KOPT-K1 (cell line): ENCODE measurements at regions not wholly inside any gene's neighbourhood (a gene's known extent, or its start where the extent isn't known, plus 50 kb on each side); places are given as distances from the start of the nearest gene placed in this dataset.
"Not testable (repeated sequence)": the region's sequence is repeated elsewhere in the genome, so short reads cannot be mapped to it uniquely, and the experiment has no call there.

ENCODE experiments used
- H3K27ac ChIP-seq: fragments of 200-600 bp; sonication (generic); 2 replicates; pipeline ENCODE4 v1.5.1; 2016; ENCODE audit warnings: antibody characterized with exemption, mild to moderate bottlenecking, low read depth, low read length; ENCODE audit not compliant: poor library complexity, severe bottlenecking
- H3K36me3 ChIP-seq: fragments of 200-600 bp; sonication (generic); 2 replicates; pipeline ENCODE4 v1.5.1; 2017; ENCODE audit warnings: antibody characterized with exemption, mild to moderate bottlenecking, low read length, moderate library complexity; ENCODE audit not compliant: insufficient read depth
- H3K9me3 ChIP-seq: fragments of 200-600 bp; sonication (generic); 2 replicates; pipeline ENCODE4 v1.5.1; 2017; ENCODE audit warnings: antibody characterized with exemption, low read length, mild to moderate bottlenecking; ENCODE audit not compliant: insufficient read depth, poor library complexity, severe bottlenecking

DNA sequence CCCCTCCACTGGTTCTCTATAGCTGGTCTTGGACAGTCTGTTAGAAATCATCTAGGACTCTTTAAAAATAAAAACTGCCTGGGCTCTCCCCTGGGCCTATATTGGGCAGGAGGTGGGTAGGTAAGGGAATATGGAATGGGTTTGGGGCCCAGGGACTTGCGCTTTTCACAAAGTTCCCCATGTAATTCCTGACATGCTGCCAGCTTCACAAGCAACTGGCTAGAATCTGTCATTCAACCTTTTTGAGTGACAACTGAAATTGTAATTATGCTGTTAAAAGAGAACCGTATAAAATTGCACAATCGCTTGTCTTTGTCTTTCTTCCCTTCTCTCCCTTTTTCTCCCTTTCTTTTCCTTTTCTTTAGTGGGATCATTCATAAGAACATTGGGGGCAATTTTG lies 603.1 kb downstream of the EBF1 start:
- H3K27ac ChIP-seq, result no peak overlapping the region
- no peaks in the 10 kb centered on the region for H3K36me3 ChIP-seq
- H3K9me3 ChIP-seq, result no peaks in the 10 kb centered on the region

DNA sequence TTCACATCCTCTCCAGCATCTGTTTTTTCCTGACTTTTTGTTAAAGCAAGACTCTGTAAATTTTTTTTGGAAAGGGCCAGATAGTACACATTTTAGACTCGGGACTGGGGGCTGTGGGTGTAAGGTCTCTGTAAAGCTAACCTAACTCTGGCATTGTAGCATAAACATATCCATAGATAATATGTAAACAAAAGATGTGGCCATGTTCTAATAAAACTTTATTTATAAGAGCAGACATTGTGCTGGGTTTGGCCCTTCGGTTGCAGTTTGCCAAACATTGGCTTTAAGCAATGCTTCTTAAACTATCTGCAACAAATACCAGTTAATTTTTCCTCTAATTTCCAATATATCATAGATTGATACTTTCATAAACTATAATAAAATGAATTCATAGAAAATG lies 605.2 kb downstream of the EBF1 start:
- no peaks in the 10 kb centered on the region for H3K9me3 ChIP-seq
- H3K36me3 ChIP-seq, result no peaks in the 10 kb centered on the region
- H3K27ac ChIP-seq, result no peak overlapping the region

DNA sequence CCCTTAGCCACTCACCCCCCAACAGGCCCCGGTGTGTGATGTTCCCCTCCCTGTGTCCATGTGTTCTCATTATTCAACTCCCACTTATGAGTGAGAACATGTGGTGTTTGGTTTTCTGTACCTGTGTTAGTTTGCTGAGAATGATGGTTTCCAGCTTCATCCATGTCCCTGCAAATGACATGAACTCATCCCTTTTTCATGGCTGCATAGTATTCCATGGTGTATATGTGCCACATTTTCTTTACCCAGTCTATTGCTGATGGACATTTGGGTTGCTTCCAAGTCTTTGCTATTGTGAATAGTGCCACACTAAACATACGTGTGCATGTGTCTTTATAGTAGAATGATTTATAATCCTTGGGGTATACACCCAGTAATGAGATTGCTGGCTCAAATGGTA lies 605.7 kb downstream of the EBF1 start:
- H3K9me3 ChIP-seq, result not testable (repeated sequence)

DNA sequence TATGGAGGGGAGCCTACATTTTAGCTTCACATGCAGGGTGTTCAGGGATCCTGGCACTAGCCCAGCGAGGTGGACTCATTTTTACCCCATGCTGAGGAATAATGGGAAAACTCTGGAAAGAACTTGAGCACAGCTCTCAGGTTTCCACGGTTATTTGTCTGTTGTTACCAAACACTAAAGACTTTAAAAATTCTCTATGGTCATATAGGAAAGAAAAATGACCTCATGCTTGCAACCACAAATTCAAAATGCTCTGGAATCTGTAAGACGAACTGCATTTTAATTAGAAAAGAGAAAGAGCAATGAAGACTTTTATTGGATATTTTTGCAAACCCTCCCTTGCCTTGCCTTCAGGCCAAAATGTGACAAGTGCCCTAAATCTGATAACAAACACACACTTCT lies 606.9 kb downstream of the EBF1 start:
- H3K9me3 ChIP-seq, result no peaks in the 10 kb centered on the region
- H3K36me3 ChIP-seq, result no peaks in the 10 kb centered on the region
- no peak overlapping the region for H3K27ac ChIP-seq

More for the DNA sequence above, 605.7 kb downstream of the EBF1 start:
- not testable (repeated sequence) for H3K27ac ChIP-seq, H3K36me3 ChIP-seq

DNA sequence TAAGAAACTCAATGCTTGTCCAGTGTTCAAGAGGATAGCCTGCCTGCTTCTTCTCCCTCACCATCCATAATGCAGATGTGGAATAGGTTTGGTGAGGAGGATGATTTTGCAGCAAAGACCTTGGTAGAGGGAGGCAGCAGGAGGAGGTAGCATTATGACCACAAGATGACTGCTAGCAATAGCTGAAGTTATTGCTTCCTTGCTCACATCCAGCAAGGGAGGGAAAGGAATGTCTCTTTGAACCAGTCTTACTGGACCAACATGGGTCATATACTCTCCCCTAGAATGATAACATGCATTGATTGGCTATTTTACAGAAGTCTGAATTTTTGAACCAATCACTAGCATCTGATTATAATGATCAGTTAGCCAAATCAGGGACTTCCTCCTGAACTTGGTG lies 607.6 kb downstream of the EBF1 start:
- Histone ChIP-seq H3K27ac (no peak overlapping the region), H3K36me3 (no peaks in the 10 kb centered on the region), H3K9me3 (no peaks in the 10 kb centered on the region)

DNA sequence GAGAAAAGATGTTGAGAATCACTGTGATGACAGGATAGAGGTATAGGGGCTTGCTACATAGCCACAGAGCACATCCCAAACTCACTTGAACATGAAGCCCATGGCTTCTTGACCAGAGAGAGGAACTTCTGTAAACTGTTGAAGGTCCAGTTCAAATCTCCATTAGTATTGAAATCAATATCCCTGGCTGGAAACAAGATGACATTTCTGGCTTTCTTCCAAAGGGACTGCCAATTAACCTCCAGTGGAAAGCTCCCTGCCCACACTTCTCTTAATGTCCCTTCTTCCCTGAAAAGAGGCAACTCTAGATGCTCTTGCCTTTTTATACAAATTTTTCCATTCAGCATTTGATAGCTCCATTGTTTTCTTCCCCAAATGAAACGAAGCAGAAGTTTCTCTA lies 612.1 kb downstream of the EBF1 start:
- no peaks in the 10 kb centered on the region for H3K36me3 ChIP-seq
- H3K9me3 ChIP-seq, result no peaks in the 10 kb centered on the region
- H3K27ac ChIP-seq, result no peak overlapping the region

DNA sequence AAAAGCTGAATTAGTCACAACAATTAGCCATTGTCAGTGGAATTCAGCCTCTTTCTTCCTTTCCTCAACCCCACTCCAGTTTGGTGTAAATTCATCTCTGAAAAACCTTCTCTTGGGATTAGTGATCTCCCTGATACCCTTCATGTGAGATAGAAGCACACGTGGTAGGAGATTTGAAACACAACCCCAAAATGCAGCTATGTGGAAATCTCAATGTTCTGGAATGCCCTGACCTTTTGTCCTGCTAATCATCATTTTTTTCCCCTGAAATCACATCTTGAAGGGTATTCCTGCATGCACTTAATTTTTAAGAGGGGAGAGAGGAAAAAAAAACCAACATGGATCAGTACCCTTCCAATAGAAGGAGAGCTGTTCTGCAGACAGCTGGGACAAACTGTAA lies 612.6 kb downstream of the EBF1 start:
- no peaks in the 10 kb centered on the region for H3K36me3 ChIP-seq
- H3K9me3 ChIP-seq, result no peaks in the 10 kb centered on the region
- no peak overlapping the region for H3K27ac ChIP-seq

DNA sequence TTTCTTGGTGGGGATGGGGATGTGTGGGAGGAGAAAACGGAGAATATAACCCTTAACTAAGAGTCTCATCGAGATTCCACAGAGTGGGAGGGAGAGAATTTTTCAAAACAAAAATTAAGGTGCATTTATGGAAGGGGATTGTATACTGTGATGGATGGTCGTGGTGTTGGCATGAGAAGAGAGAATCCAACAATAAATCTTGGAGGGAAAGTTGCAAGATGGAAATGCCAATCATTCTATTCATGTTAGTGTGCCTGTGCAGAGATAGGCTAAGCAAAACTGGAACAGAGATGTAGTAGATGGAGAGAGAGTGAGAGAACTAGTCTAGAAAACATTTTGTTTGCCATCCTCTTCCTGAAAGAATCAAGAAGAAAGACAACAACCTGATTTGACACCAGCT lies 613.1 kb downstream of the EBF1 start:
- no peaks in the 10 kb centered on the region for H3K36me3 ChIP-seq
- no peaks in the 10 kb centered on the region for H3K9me3 ChIP-seq
- H3K27ac ChIP-seq, result no peak overlapping the region

DNA sequence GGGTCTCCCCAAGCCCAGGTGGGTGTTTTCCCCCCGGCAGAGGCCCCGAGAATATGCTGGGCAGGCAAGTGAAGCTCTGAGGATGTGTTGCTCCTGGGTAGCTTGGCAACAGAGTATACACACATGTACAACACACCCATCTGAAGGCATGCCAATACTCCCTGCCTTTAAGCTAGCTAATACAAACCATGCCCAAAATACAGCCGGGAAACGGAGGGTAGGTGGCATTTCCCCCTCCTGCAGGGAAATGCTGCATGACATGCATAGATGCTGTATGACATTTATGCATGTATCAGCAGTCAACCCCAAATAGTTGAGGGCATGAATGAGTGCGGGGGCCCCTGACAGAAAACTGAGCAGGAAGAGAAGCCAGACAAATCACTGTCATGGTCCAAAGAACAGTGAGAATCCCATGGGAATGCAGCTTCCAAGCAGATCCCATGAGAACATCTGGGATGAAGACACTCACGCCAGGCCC lies 614.1 kb downstream of the EBF1 start:
- H3K36me3 ChIP-seq, result no peaks in the 10 kb centered on the region
- no peak overlapping the region for H3K27ac ChIP-seq

DNA sequence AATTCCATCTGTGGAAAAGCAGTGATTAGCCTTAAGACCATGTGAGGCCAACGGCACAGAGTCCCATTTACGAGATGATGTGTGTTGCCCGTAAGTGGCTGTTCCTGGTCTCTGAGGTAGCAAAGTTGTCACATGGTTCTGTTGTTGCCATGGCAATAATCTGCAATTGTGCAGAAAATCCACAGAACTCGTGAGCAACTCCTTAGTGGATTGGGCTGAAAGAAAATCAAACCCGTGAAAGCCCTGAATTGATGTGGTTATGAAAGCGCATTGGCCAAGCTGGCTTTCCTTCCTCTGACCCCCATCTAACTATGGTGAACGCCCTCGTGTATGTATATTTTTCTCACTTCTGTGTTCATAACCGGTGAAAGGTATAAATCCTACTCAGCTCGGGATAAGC lies 614.7 kb downstream of the EBF1 start:
- Histone ChIP-seq H3K27ac (no peak overlapping the region), H3K9me3 (no peaks in the 10 kb centered on the region), H3K36me3 (no peaks in the 10 kb centered on the region)

More for the DNA sequence above, 614.1 kb downstream of the EBF1 start:
- H3K9me3 ChIP-seq, result no peaks in the 10 kb centered on the region

DNA sequence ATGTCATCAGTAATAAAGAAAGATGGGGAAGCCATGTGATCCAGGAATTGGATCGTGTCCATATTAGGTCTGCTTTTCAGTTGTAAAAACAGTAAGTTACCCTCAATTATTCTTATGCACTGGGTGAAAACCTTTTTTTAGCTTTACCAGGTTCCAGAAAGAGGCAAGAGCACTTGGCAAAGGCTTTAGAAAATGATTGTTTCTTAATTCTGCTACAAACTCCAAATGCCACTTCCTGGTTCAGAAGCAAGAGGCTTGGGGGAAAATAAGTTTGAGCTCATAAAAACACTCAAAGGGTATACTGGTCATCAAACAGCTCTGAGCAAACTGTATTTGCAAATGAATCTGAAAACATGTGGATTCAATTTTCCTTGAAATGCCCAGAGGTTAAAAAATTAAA lies 615.6 kb downstream of the EBF1 start:
- Histone ChIP-seq H3K36me3 (no peaks in the 10 kb centered on the region), H3K27ac (no peak overlapping the region), H3K9me3 (no peaks in the 10 kb centered on the region)

DNA sequence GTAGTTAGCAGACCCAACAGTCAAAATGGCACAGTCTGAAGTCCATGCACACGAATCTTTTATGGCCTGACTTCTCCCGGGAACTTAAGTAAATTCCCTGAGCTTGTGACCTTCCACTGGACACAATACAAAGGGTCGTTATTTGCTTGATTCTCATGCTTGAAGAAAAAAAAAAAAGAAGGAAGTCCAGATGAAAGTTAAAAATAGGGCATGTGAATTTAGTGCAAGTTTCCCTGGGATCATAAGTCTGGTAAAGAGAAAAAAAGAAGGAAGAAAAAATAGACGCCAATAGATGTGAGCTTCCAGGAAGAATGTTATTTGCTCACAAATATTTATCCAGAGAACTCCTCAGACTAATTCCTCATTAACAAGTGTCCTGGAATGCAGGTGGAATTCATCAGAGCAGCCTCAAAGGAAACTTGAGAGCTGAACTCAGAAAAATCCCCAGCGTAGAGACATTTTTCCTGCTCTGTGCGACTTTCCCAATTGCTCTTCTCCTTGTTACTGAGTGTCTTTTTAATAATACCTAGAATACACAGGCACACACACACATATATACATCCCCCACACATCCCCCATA lies 616.3 kb downstream of the EBF1 start:
- no peaks in the 10 kb centered on the region for H3K9me3 ChIP-seq
- no peaks in the 10 kb centered on the region for H3K36me3 ChIP-seq
- H3K27ac ChIP-seq, result no peak overlapping the region

DNA sequence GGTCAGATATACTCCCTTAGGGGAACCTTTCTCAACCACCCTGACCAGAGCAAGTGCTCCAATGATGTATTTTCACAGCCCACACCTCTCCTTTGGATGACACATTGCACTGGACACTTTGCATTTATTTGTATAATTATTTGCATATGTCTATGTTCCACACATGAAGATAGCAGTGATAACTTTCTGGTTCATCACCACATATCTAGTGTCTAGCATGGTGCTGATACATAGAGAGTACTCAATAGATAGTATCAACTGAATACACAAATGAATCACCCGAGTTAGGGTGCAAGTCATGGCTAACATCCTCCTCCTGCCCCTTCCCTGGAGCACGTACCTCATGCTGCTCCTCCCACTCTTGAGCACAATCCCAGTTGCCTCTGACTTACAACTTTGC lies 617.6 kb downstream of the EBF1 start:
- Histone ChIP-seq H3K9me3 (no peaks in the 10 kb centered on the region), H3K27ac (no peak overlapping the region), H3K36me3 (no peaks in the 10 kb centered on the region)

DNA sequence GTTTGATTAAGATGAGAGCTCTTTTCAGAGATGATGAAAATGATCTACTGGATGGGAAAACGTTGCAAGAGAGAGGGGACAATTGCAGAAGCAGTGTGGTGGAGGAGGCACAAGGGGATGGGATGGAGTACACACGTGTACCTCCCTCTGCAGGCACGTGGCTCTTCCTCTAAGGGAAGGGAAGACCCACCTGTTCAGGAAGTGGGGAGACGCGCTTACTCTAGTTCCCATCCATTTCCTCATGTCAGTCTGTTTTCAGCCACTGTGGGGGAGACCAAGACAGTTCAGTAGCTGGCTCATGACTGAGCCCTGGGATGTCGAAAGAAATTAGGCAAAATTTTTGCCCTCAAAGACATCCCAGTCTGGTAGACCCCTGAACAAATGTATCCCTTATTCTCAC lies 619.2 kb upstream of the CLINT1 start:
- no peaks in the 10 kb centered on the region for H3K9me3 ChIP-seq
- no peak overlapping the region for H3K27ac ChIP-seq
- no peaks in the 10 kb centered on the region for H3K36me3 ChIP-seq

DNA sequence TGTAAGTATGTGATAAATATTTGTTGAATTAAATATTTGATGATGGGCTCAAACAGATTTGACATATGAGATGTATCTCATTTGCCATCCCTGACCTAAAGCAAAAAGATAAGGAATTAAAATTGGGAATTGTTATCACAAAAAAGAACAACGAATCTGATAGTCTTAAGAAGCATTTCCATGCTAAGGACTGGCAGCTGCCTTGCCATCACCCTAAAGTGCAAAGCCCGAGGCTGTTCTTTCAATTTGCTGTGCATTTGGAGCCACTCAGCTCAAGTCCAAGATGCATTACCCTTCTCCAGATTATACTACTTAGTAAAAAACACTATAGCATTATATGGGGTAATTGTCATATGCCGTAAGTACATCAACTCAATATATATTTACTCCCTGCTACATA lies 618.3 kb upstream of the CLINT1 start:
- Histone ChIP-seq H3K27ac (no peak overlapping the region), H3K9me3 (no peaks in the 10 kb centered on the region), H3K36me3 (no peaks in the 10 kb centered on the region)

DNA sequence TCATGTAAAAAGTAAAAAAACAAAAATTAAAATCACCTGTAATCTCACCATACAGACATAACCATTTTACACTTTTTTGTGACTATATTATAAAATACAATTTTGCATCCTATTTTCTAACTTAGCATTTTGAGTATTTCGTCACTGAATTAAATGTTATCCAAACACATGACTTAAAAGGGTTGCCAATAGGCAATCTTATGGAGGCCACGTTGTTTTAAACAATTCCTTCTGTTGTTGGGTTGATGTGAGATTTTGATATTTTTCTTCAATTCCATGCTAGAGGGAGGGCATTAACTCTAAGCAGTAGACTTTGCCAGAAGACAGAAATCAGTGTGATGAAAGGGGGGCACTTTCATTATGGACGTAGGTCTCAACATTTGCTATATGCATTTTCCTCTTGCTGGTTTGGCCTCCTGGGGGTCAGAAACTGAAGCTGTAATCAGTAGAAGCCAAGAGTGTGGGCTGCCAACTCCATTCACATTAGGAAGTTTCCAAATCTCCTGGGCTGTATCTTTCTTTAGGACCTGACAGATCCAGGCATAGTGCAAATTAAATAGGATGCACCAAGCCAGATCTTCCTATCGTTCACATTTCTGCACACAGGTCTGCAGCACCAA lies 614.2 kb upstream of the CLINT1 start:
- Histone ChIP-seq H3K9me3 (no peaks in the 10 kb centered on the region), H3K36me3 (no peaks in the 10 kb centered on the region), H3K27ac (no peak overlapping the region)
